Astrocyte (in vitro differentiated cells and primary cell): ENCODE measurements at regions not wholly inside any gene's neighbourhood (a gene's known extent, or its start where the extent isn't known, plus 50 kb on each side); places are given as distances from the start of the nearest gene placed in this dataset.

Experiments
- EZH2 ChIP-seq: IDR thresholded peaks from 2 replicates; pipeline ENCODE4 v1.6.1; 2012; ENCODE audit warnings: mild to moderate bottlenecking, low read length, inconsistent platforms; ENCODE audit not compliant: insufficient read depth
- TF ChIP-seq, protein P1 (sequence below): IDR thresholded peaks from 2 replicates; pipeline ENCODE4 v1.5.1; 2011; ENCODE audit warnings: low read depth, mild to moderate bottlenecking, inconsistent platforms, low read length, moderate library complexity; ENCODE audit not compliant: insufficient read depth

DNA sequence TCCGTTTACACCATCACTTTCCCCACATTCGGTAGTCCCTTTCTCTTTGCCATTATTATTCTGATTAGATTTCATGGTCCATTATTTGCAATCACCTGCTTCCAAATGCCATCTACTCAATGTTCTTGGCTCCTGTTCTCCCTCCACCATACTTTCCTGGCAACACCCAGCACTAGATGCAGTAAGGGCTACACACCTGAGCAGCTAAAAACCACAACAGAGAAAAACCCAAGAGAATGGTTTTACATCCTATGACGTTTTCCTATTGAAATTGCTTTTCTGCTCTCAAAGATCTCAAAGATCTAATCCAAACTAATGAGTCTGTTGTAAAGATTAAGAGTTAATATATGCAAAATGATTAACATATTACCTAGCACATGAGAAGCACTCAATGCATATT, 441.3 kb downstream of the SHISA9 start:
- TF ChIP-seq, protein P1, sequence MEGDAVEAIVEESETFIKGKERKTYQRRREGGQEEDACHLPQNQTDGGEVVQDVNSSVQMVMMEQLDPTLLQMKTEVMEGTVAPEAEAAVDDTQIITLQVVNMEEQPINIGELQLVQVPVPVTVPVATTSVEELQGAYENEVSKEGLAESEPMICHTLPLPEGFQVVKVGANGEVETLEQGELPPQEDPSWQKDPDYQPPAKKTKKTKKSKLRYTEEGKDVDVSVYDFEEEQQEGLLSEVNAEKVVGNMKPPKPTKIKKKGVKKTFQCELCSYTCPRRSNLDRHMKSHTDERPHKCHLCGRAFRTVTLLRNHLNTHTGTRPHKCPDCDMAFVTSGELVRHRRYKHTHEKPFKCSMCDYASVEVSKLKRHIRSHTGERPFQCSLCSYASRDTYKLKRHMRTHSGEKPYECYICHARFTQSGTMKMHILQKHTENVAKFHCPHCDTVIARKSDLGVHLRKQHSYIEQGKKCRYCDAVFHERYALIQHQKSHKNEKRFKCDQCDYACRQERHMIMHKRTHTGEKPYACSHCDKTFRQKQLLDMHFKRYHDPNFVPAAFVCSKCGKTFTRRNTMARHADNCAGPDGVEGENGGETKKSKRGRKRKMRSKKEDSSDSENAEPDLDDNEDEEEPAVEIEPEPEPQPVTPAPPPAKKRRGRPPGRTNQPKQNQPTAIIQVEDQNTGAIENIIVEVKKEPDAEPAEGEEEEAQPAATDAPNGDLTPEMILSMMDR = no peak
- no peak for TF ChIP-seq EZH2
